CD4-positive, alpha-beta memory T cell (primary cell): ENCODE measurements at regions not wholly inside any gene's neighbourhood (a gene's known extent, or its start where the extent isn't known, plus 50 kb on each side); places are given as distances from the start of the nearest gene placed in this dataset.

Experiments used
- CTCF ChIA-PET: fragments of 350-600 bp; sonication (Branson Sonifier 250); formaldehyde crosslinking; loops from one replicate; lab custom pipeline; 2021; ENCODE audit warnings: inconsistent platforms; ENCODE audit not compliant: partially characterized antibody; lab: Charles Lee
- POLR2A ChIA-PET: fragments of 350-600 bp; sonication (Branson Sonifier 250); formaldehyde crosslinking; loops from one replicate; lab custom pipeline; 2021; ENCODE audit not compliant: partially characterized antibody; lab: Charles Lee
- DNase-seq, 5 donors: peaks; one replicate each; pipeline versions ENCODE4 v3.0.0 to v3.0.0-alpha.2; 2020 to 2022; ENCODE audit warnings: mixed read lengths in 1 of 5
- H3K27ac ChIP-seq: one replicate; pipeline ENCODE4 v1.7.0; 2013; ENCODE audit warnings: low read depth, low read length
- H3K27me3 ChIP-seq: 2 replicates; pipeline ENCODE4 v1.7.0; 2013; ENCODE audit warnings: mild to moderate bottlenecking, low read length, moderate library complexity; ENCODE audit not compliant: insufficient read depth
- H3K36me3 ChIP-seq: 2 replicates; pipeline ENCODE4 v1.7.0; 2013; ENCODE audit warnings: mild to moderate bottlenecking, low read length, moderate library complexity; ENCODE audit not compliant: insufficient read depth
- H3K4me1 ChIP-seq: 2 replicates; pipeline ENCODE4 v1.7.0; 2013; ENCODE audit warnings: mild to moderate bottlenecking, low read length, moderate library complexity; ENCODE audit not compliant: insufficient read depth
- H3K4me3 ChIP-seq, 2 donors: one replicate each; pipeline ENCODE4 v1.7.0; 2013; ENCODE audit warnings: low read length in 2 of 2, mild to moderate bottlenecking in 1 of 2
- H3K9me3 ChIP-seq, 2 donors: one replicate each; pipeline ENCODE4 v1.7.0; 2013; ENCODE audit warnings: low read length in 2 of 2, control low read depth in 1 of 2; ENCODE audit not compliant: control insufficient read depth in 1 of 2
- H3K27ac Mint-ChIP-seq, 7 donors: one replicate each; pipeline ENCODE4 v1.8.0; 2020 to 2021; ENCODE audit warnings: mixed read lengths in 7 of 7, mild to moderate bottlenecking in 6 of 7, inconsistent platforms in 3 of 7, moderate library complexity in 3 of 7
- H3K27me3 Mint-ChIP-seq, 2 donors: one replicate each; pipeline ENCODE4 v1.8.0; 2020 to 2021; ENCODE audit warnings: mixed read lengths in 2 of 2
- H3K36me3 Mint-ChIP-seq, 2 donors: one replicate each; pipeline ENCODE4 v1.8.0; 2020 to 2021; ENCODE audit warnings: mixed read lengths in 2 of 2, inconsistent platforms in 1 of 2, mild to moderate bottlenecking in 1 of 2
- H3K4me1 Mint-ChIP-seq, 4 donors: one replicate each; pipeline ENCODE4 v1.8.0; 2020 to 2021; ENCODE audit warnings: mixed read lengths in 4 of 4, mild to moderate bottlenecking in 1 of 4
- H3K4me3 Mint-ChIP-seq, 8 donors: one replicate each; pipeline ENCODE4 v1.8.0; 2020 to 2021; ENCODE audit warnings: mixed read lengths in 8 of 8, mild to moderate bottlenecking in 7 of 8, moderate library complexity in 6 of 8, inconsistent platforms in 3 of 8
- H3K9me3 Mint-ChIP-seq, 8 donors: one replicate each; pipeline ENCODE4 v1.8.0; 2020 to 2021; ENCODE audit warnings: mixed read lengths in 8 of 8, mild to moderate bottlenecking in 5 of 8, inconsistent platforms in 3 of 8, moderate library complexity in 1 of 8
- intact Hi-C: fragments of 100-400 bp; cut with micrococcal nuclease; formaldehyde crosslinking; loops from one replicate; pipeline ENCODE4 v1.15.1; 2023

DNA sequence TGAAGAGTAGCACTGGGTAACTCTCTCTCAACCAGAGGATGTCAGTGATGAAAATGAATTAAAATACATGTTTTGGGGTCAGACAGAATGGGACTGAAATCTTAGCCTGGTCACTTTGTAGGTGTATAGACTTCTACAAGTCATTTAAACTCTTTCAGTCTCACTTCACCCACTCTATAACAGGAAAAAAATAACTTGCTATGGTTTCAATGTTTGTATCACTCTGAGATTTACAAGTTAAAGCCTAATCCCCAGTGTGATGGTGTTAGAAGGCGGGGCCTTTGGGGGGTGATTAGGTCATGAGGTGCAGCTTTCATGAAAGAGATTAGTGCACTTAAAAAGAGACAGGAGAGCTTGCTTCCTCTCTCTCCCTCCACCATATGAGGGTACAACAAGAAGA lies 134.8 kb downstream of the INHBA start:
- Mint-ChIP-seq H3K9me3 (peaks cover 0 to 12% (median 2%) of the 10 kb centered on the region in 8 donors), H3K27me3 (no peaks in the 10 kb centered on the region), H3K36me3 (no peaks in the 10 kb centered on the region), H3K4me3 (no peak overlapping the region), H3K27ac (no peak overlapping the region), H3K4me1 (no peaks in the 10 kb centered on the region)
- ChIA-PET POLR2A (no interaction called here), CTCF (no interaction called here)
- H3K4me3 ChIP-seq: no peak overlapping the region
- H3K27me3 ChIP-seq: no peaks in the 10 kb centered on the region
- H3K36me3 ChIP-seq: no peaks in the 10 kb centered on the region
- no peaks in the 10 kb centered on the region for H3K4me1 ChIP-seq
- intact Hi-C loops: no loop called here
- no peaks in the 10 kb centered on the region for H3K9me3 ChIP-seq
- H3K27ac ChIP-seq: no peak overlapping the region
- no peak for DNase-seq

DNA sequence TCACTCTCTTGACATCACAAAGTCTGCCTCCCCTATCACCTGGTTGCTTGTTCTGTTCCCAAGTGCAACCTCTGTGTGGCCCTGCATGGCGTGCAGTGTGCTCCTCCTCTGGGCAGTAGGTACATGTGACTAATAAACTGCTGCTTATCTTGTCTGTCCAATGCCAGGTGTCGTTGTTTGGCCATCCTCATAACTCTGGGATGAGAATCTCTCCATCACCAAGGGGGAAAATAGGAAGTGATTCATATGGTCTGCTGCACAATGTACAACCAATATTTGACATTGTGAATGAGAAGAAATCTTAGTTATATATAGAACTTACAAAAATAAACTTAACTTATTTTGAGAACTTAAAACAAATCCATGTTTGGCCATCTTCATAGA lies 135.2 kb downstream of the INHBA start:
- no peak overlapping the region for H3K27ac ChIP-seq
- CTCF ChIA-PET: no interaction called here
- POLR2A ChIA-PET: no interaction called here
- no peak overlapping the region for H3K27ac Mint-ChIP-seq
- H3K9me3 Mint-ChIP-seq: peaks cover 0 to 12% (median 2%) of the 10 kb centered on the region in 8 donors
- H3K36me3 ChIP-seq: no peaks in the 10 kb centered on the region
- H3K4me1 ChIP-seq: no peaks in the 10 kb centered on the region
- H3K36me3 Mint-ChIP-seq: no peaks in the 10 kb centered on the region
- no peaks in the 10 kb centered on the region for H3K9me3 ChIP-seq
- DNase-seq: no peak
- H3K27me3 Mint-ChIP-seq: no peaks in the 10 kb centered on the region
- H3K4me3 Mint-ChIP-seq: no peak overlapping the region
- intact Hi-C loops: no loop called here
- no peak overlapping the region for H3K4me3 ChIP-seq
- H3K27me3 ChIP-seq: no peaks in the 10 kb centered on the region
- H3K4me1 Mint-ChIP-seq: no peaks in the 10 kb centered on the region

- Histone ChIP-seq H3K27me3 (no peaks in the 10 kb centered on the region), H3K27ac (no peak overlapping the region), H3K36me3 (no peaks in the 10 kb centered on the region), H3K4me1 (no peaks in the 10 kb centered on the region), H3K4me3 (no peak overlapping the region), H3K9me3 (no peaks in the 10 kb centered on the region)
- H3K4me3 Mint-ChIP-seq: no peak overlapping the region
- H3K36me3 Mint-ChIP-seq: no peaks in the 10 kb centered on the region
- H3K9me3 Mint-ChIP-seq: peaks cover 0 to 14% (median 4%) of the 10 kb centered on the region in 8 donors
- intact Hi-C loops: no loop called here
- DNase-seq: no peak
- H3K27me3 Mint-ChIP-seq: no peaks in the 10 kb centered on the region
- ChIA-PET POLR2A (no interaction called here), CTCF (no interaction called here)
- H3K4me1 Mint-ChIP-seq: no peaks in the 10 kb centered on the region
- peak overlapping the region in 1 of 7 donors; percentile 7 for H3K27ac Mint-ChIP-seq
Observed at GRCh38 chr7:41567031-41567730, 135.7 kb downstream of the INHBA start.

GRCh38 chr7:41566581-41566980 lies 136.3 kb downstream of the INHBA start:
- intact Hi-C loops: no loop called here
- Histone ChIP-seq H3K4me1 (no peaks in the 10 kb centered on the region), H3K4me3 (no peak overlapping the region), H3K27me3 (no peaks in the 10 kb centered on the region), H3K36me3 (no peaks in the 10 kb centered on the region), H3K9me3 (no peaks in the 10 kb centered on the region), H3K27ac (no peak overlapping the region)
- CTCF ChIA-PET: no interaction called here
- DNase-seq: no peak
- no peaks in the 10 kb centered on the region for H3K36me3 Mint-ChIP-seq
- no peaks in the 10 kb centered on the region for H3K4me1 Mint-ChIP-seq
- H3K27me3 Mint-ChIP-seq: no peaks in the 10 kb centered on the region
- H3K9me3 Mint-ChIP-seq: peaks cover 0 to 14% (median 4%) of the 10 kb centered on the region in 8 donors
- H3K4me3 Mint-ChIP-seq: no peak overlapping the region
- H3K27ac Mint-ChIP-seq: no peak overlapping the region
- POLR2A ChIA-PET: no interaction called here

- POLR2A ChIA-PET: no interaction called here
- Mint-ChIP-seq H3K4me3 (no peak overlapping the region), H3K36me3 (no peaks in the 10 kb centered on the region), H3K27ac (no peak overlapping the region), H3K4me1 (no peaks in the 10 kb centered on the region), H3K9me3 (peaks cover 0 to 14% (median 3%) of the 10 kb centered on the region in 8 donors), H3K27me3 (no peaks in the 10 kb centered on the region)
- no peak overlapping the region for H3K4me3 ChIP-seq
- H3K27ac ChIP-seq: no peak overlapping the region
- no peak for DNase-seq
- H3K9me3 ChIP-seq: no peaks in the 10 kb centered on the region
- CTCF ChIA-PET: no interaction called here
- no peaks in the 10 kb centered on the region for H3K27me3 ChIP-seq
- intact Hi-C loops: no loop called here
- no peaks in the 10 kb centered on the region for H3K4me1 ChIP-seq
- H3K36me3 ChIP-seq: no peaks in the 10 kb centered on the region
Observed at GRCh38 chr7:41565655-41566054, 137.2 kb downstream of the INHBA start.

- ChIA-PET CTCF (no interaction called here), POLR2A (no interaction called here)
- Mint-ChIP-seq H3K27me3 (no peaks in the 10 kb centered on the region), H3K4me3 (no peak overlapping the region), H3K27ac (no peak overlapping the region), H3K9me3 (peaks cover 2 to 18% (median 7%) of the 10 kb centered on the region in 8 donors), H3K36me3 (no peaks in the 10 kb centered on the region), H3K4me1 (no peaks in the 10 kb centered on the region)
- no peak for DNase-seq
- Histone ChIP-seq H3K4me3 (no peak overlapping the region), H3K9me3 (no peaks in the 10 kb centered on the region), H3K27me3 (no peaks in the 10 kb centered on the region), H3K4me1 (no peaks in the 10 kb centered on the region), H3K27ac (no peak overlapping the region), H3K36me3 (no peaks in the 10 kb centered on the region)
- intact Hi-C loops: no loop called here
Observed at GRCh38 chr7:41559426-41559825, 143.5 kb downstream of the INHBA start.

GRCh38 chr7:41554481-41554880 lies 148.4 kb downstream of the INHBA start:
- DNase-seq: no peak
- Histone ChIP-seq H3K4me3 (no peak overlapping the region), H3K27ac (no peak overlapping the region), H3K27me3 (no peaks in the 10 kb centered on the region), H3K4me1 (no peaks in the 10 kb centered on the region), H3K9me3 (no peaks in the 10 kb centered on the region), H3K36me3 (no peaks in the 10 kb centered on the region)
- Mint-ChIP-seq H3K36me3 (no peaks in the 10 kb centered on the region), H3K9me3 (peaks cover 4 to 21% (median 8%) of the 10 kb centered on the region in 8 donors), H3K4me3 (no peak overlapping the region), H3K27me3 (no peaks in the 10 kb centered on the region), H3K4me1 (no peaks in the 10 kb centered on the region), H3K27ac (no peak overlapping the region)
- intact Hi-C loops: no loop called here
- POLR2A ChIA-PET: no interaction called here
- CTCF ChIA-PET: no interaction called here
